Ishikawa (cell line): ENCODE measurements at regions not wholly inside any gene's neighbourhood (a gene's known extent, or its start where the extent isn't known, plus 50 kb on each side); places are given as distances from the start of the nearest gene placed in this dataset.

Experiments
- CEBPB ChIP-seq: IDR thresholded peaks from 2 replicates; pipeline ENCODE4 v1.6.1; 2012
- CREB1 ChIP-seq: IDR thresholded peaks from 2 replicates; pipeline ENCODE4 v1.6.1; 2012; ENCODE audit warnings: low read depth
- EGR1 ChIP-seq: IDR thresholded peaks from 2 replicates; pipeline ENCODE4 v1.6.1; 2012
- EP300 ChIP-seq: IDR thresholded peaks from 2 replicates; pipeline ENCODE4 v1.6.1; 2012; ENCODE audit warnings: borderline replicate concordance
- FOXM1 ChIP-seq: IDR thresholded peaks from 2 replicates; pipeline ENCODE4 v1.6.1; 2012; ENCODE audit warnings: low read depth, borderline replicate concordance
- MAX ChIP-seq: IDR thresholded peaks from 2 replicates; pipeline ENCODE4 v1.6.1; 2012
- NFIC ChIP-seq: IDR thresholded peaks from 2 replicates; pipeline ENCODE4 v1.6.1; 2012
- RAD21 ChIP-seq: IDR thresholded peaks from 2 replicates; pipeline ENCODE4 v1.6.1; 2012; ENCODE audit warnings: low read depth
- REST ChIP-seq: IDR thresholded peaks from 2 replicates; pipeline ENCODE4 v1.6.1; 2012; ENCODE audit warnings: low read depth, mild to moderate bottlenecking
- TAF1 ChIP-seq: IDR thresholded peaks from 2 replicates; pipeline ENCODE4 v1.6.1; 2012; ENCODE audit warnings: low read depth, mild to moderate bottlenecking
- TCF12 ChIP-seq: IDR thresholded peaks from 2 replicates; pipeline ENCODE4 v1.6.1; 2012; ENCODE audit warnings: low read depth
- TEAD4 ChIP-seq: IDR thresholded peaks from 2 replicates; pipeline ENCODE4 v1.6.1; 2012
- USF1 ChIP-seq: IDR thresholded peaks from 2 replicates; pipeline ENCODE4 v1.6.1; 2012
- YY1 ChIP-seq: IDR thresholded peaks from 2 replicates; pipeline ENCODE4 v1.6.1; 2012; ENCODE audit warnings: low read depth
- ZBTB7A ChIP-seq: IDR thresholded peaks from 2 replicates; pipeline ENCODE4 v1.6.1; 2012; ENCODE audit warnings: low read depth

DNA sequence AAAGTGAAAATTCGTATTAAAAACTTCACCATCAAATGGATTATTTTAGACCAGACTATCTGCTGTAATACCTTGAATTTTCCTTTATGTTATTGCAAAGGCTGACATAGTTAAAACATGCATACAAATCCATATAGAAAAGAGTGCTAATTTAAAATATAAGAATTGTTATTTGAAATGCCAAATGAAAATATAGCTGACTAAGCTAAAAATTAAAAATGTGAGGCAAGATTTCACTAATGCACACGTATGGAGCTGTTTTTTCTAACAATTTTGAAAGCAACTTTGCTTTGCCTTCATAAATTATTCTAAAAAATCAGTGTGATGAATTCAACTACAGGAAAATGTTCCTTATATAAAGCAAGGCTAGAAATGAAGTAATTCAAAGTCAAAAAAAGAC is 62.5 kb downstream of the MPP7 start:
- TF ChIP-seq NFIC (no peak), TAF1 (no peak), MAX (no peak), TCF12 (no peak), ZBTB7A (no peak), FOXM1 (no peak), REST (no peak), EGR1 (no peak), TEAD4 (no peak), CREB1 (no peak), YY1 (no peak), RAD21 (no peak), USF1 (no peak), CEBPB (no peak), EP300 (no peak)

DNA sequence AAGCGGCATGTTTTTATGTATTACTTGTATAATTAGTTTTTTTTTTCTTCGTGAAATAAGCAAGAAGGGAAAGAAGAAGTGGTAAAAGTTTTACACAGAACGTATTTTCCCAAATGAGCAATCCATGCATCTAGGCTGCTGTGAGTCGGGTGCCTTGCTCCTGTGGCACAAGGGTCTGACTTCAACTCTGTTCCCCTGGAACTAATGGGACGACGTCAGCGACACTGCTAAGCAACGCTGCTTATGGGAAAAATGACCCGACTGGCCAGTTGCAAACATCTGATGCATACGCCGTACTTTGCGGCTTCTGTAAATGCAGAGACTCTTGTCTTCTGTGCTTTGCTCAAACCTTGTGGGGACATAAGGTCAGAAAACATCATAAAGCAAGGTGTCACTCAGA is 66.3 kb downstream of the MPP7 start:
- TF ChIP-seq CREB1 (no peak), TAF1 (no peak), EP300 (no peak), REST (no peak), YY1 (no peak), USF1 (no peak), MAX (no peak), TCF12 (no peak)

GRCh38 chr10:28220811-28221210 is 82.1 kb downstream of the MPP7 start:
- TF ChIP-seq YY1 = no peak
- TF ChIP-seq EGR1 = no peak
- TF ChIP-seq MAX = no peak
- no peak for TF ChIP-seq TAF1
- no peak for TF ChIP-seq NFIC
- no peak for TF ChIP-seq RAD21
- no peak for TF ChIP-seq REST
- TF ChIP-seq CEBPB = no peak
- no peak for TF ChIP-seq CREB1
- no peak for TF ChIP-seq TEAD4
- TF ChIP-seq EP300 = no peak
- TF ChIP-seq ZBTB7A = no peak
- no peak for TF ChIP-seq FOXM1
- no peak for TF ChIP-seq TCF12
- TF ChIP-seq USF1 = no peak

GRCh38 chr10:28219251-28219650 is 83.6 kb downstream of the MPP7 start:
- TF ChIP-seq TEAD4 (peak; percentile 93), NFIC (no peak), EP300 (peak; percentile 85), FOXM1 (0 out of 2 replicates have a peak, but pooled peaks have one; percentile 42)
